ENCODE measurements at regions not wholly inside any gene's neighbourhood (a gene's known extent, or its start where the extent isn't known, plus 50 kb on each side); places are given as distances from the start of the nearest gene placed in this dataset.

DNA sequence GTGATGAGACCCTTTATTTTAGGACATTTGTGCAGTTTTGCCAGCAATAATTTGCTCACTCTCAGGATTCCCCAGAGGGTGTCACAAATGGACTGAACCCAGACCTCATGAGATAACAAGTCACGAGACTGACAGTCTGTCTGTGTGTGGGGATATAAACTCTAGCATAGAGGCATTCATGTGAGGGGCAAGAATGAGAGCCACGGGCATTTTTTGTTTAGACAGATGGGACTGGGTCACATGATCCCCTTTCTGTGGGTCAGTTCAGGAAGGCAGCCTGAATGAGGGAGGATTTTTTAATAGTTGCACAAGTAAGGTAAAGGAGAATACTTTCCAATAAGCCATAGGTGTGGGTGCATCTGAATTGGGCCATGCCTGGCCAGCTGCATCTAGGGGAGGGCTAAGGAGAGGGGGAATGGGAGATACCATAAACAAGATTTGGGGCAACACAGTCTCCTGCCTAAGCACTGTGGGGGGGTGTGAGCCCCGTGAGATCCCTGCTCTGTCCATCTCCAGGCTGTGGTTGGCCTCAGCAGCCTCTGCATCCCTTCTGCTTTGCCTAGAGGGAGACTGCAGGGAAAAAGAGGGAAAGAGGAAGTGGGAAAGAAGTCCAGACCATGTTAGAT lies 66.6 kb downstream of the NAV1 start:
- TF ChIP-seq, protein P1, sequence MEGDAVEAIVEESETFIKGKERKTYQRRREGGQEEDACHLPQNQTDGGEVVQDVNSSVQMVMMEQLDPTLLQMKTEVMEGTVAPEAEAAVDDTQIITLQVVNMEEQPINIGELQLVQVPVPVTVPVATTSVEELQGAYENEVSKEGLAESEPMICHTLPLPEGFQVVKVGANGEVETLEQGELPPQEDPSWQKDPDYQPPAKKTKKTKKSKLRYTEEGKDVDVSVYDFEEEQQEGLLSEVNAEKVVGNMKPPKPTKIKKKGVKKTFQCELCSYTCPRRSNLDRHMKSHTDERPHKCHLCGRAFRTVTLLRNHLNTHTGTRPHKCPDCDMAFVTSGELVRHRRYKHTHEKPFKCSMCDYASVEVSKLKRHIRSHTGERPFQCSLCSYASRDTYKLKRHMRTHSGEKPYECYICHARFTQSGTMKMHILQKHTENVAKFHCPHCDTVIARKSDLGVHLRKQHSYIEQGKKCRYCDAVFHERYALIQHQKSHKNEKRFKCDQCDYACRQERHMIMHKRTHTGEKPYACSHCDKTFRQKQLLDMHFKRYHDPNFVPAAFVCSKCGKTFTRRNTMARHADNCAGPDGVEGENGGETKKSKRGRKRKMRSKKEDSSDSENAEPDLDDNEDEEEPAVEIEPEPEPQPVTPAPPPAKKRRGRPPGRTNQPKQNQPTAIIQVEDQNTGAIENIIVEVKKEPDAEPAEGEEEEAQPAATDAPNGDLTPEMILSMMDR (IDR thresholded peaks at IDR 0.05): no peak
- no peak for TF ChIP-seq ZFX (IDR thresholded peaks at IDR 0.05; ENCODE audit: borderline replicate concordance)

Data from 22Rv1 (cell line).